ENCODE measurements at regions not wholly inside any gene's neighbourhood (a gene's known extent, or its start where the extent isn't known, plus 50 kb on each side); places are given as distances from the start of the nearest gene placed in this dataset.

DNA sequence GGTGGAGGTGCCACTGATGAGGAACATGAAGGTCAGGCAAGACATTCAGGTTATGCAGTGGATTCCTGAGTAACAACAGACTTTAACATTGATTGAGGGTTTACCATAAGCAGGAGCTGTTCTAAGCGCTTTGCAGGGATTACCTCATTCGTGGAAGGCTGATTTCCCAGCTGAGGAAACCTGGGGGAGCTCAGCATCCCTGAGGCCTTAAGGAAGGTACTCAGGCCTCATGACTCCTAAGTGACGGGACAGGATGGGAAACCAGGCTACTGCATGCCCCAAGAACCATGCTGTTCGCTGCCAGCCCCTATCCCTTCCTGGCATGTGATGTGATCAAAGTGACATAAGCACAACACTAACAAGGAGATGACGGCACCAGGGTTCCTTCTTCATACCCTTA lies 143.6 kb upstream of the NFE2L3 start:
- Histone ChIP-seq H3K4me3 (no peak overlapping the region), H3K27ac (no peak overlapping the region), H3K9me3 (no peaks in the 10 kb centered on the region), H3K4me2 (no peak overlapping the region), H3K4me1 (no peaks in the 10 kb centered on the region)
- CTCF ChIA-PET, result interaction anchor here (0.7 kb wide), 2 partner anchors 12 to 336 kb away, joined by 4 to 5 read pairs; no protein-coding TSS in a partner anchor
- no peak for FAIRE-seq
- TF ChIP-seq RFX5 (IDR thresholded peaks at IDR 0.05), result no peak
- no peak for TF ChIP-seq NPAS2 (CRISPR knock-in tag; IDR thresholded peaks at IDR 0.05; ENCODE audit: borderline replicate concordance)
- TF ChIP-seq CEBPB (IDR thresholded peaks at IDR 0.05), result no peak
- TF ChIP-seq, protein P1, sequence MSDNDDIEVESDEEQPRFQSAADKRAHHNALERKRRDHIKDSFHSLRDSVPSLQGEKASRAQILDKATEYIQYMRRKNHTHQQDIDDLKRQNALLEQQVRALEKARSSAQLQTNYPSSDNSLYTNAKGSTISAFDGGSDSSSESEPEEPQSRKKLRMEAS (IDR thresholded peaks at IDR 0.05), result no peak
- TF ChIP-seq, protein P2, sequence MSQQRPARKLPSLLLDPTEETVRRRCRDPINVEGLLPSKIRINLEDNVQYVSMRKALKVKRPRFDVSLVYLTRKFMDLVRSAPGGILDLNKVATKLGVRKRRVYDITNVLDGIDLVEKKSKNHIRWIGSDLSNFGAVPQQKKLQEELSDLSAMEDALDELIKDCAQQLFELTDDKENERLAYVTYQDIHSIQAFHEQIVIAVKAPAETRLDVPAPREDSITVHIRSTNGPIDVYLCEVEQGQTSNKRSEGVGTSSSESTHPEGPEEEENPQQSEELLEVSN (IDR thresholded peaks at IDR 0.05; ENCODE audit: borderline replicate concordance, low read depth), result no peak
- no peak for TF ChIP-seq RAD21 (conservative IDR thresholded peaks at IDR 0.05 in 1 of 2, IDR thresholded peaks at IDR 0.05 in 1 of 2)
- TF ChIP-seq MAFK (IDR thresholded peaks at IDR 0.05; ENCODE audit: partially characterized antibody), result no peak
- TF ChIP-seq REST (IDR thresholded peaks at IDR 0.05), result no peak
- TF ChIP-seq CBX2 (IDR thresholded peaks at IDR 0.05; ENCODE audit: borderline replicate concordance, low read depth), result no peak
- no peak for TF ChIP-seq JUN (IDR thresholded peaks at IDR 0.05)
- TF ChIP-seq ZNF302 (CRISPR knock-in tag; IDR thresholded peaks at IDR 0.05), result no peak
- no peak for TF ChIP-seq RCOR1 (IDR thresholded peaks at IDR 0.05; ENCODE audit: low read depth, low read length)
- DNase-seq (ENCODE audit: low read depth in 1 of 2, low spot score in 1 of 2), result no peak
- 35% methylated on average over 5 of the region's 5 CpGs for WGBS (ENCODE audit: missing lambda C conversion rate)
- POLR2A ChIA-PET, result no interaction called here
- no peak for ATAC-seq

DNA sequence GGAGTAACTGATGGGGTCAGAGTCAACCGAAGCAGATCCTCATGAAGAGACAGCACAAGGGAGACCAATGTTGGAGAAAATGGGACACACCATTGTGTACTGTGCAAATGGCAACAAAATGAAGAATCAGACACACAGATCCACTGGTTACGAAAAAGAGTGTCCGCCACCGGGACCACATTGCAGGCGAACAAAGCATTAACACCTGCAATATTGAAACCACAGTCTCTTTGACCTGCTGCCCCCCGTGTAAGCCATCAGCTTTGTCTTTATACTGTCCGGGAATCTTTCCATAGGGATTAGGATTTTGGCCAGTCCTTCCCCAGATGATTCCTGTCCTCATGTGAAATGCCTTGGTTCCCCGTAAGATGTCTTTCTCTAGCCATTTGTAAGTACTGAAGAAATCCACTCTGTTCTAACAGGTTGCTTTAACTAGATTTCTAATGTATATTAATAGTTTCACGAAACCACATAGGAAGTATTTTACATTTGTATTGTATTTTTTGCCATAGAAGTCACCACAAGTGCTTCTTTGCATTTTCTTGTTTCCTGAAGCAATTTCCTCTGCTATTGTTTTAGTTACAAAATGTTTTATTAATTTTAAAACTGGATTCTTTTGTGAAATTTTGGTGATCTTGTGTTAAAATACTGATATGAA lies 140.8 kb upstream of the NFE2L3 start:
- Histone ChIP-seq H3K9me3 (peaks cover 3% of the 10 kb centered on the region; the same call in 1 of the 3 replicates), H3K4me2 (no peak overlapping the region), H3K4me3 (no peak overlapping the region), H3K4me1 (no peaks in the 10 kb centered on the region), H3K27ac (no peak overlapping the region)
- FAIRE-seq, result no peak
- ChIA-PET CTCF (interaction anchor here (1.8 kb wide), 1 partner anchor 119 kb away, joined by 5 read pairs; no protein-coding TSS in a partner anchor), POLR2A (no interaction called here)
- no peak for DNase-seq (ENCODE audit: low read depth in 1 of 2, low spot score in 1 of 2)
- 42% methylated on average over 9 of the region's 9 CpGs for WGBS (ENCODE audit: missing lambda C conversion rate)
- TF ChIP-seq RCOR1 (IDR thresholded peaks at IDR 0.05; ENCODE audit: low read depth, low read length) (no peak), BHLHE40 (IDR thresholded peaks at IDR 0.05; ENCODE audit: low read depth, low read length) (no peak), SREBF2 (IDR thresholded peaks at IDR 0.05) (no peak), CBX8 (IDR thresholded peaks at IDR 0.05) (no peak), TFCP2L1 (CRISPR knock-in tag; IDR thresholded peaks at IDR 0.05) (no peak), MAFK (IDR thresholded peaks at IDR 0.05; ENCODE audit: partially characterized antibody) (no peak), JUNB (IDR thresholded peaks at IDR 0.05) (no peak)
- no peak for ATAC-seq

GRCh38 chr7:26013551-26014083 lies 138.4 kb upstream of the NFE2L3 start:
- ChIA-PET POLR2A (no interaction called here), CTCF (no interaction called here)
- 23% methylated on average over 9 of the region's 9 CpGs for whole genome bisulfite sequencing (ENCODE audit: missing lambda C conversion rate)
- H3K4me2 ChIP-seq, result no peak overlapping the region
- TF ChIP-seq REST (IDR thresholded peaks at IDR 0.05) (no peak), CEBPB (IDR thresholded peaks at IDR 0.05) (no peak), BHLHE40 (IDR thresholded peaks at IDR 0.05; ENCODE audit: low read depth, low read length) (no peak), JUNB (IDR thresholded peaks at IDR 0.05) (no peak), NPAS2 (CRISPR knock-in tag; IDR thresholded peaks at IDR 0.05; ENCODE audit: borderline replicate concordance) (no peak), RNF2 (IDR thresholded peaks at IDR 0.05; ENCODE audit: borderline replicate concordance, low read depth) (no peak), PHF8 (IDR thresholded peaks at IDR 0.05; ENCODE audit: borderline replicate concordance, low read depth) (no peak), SMC3 (IDR thresholded peaks at IDR 0.05) (no peak), SREBF2 (IDR thresholded peaks at IDR 0.05) (no peak), HOXA7 (CRISPR knock-in tag; IDR thresholded peaks at IDR 0.05) (no peak)
- H3K27ac ChIP-seq, result no peak overlapping the region
- no peak for DNase-seq (ENCODE audit: low read depth in 1 of 2, low spot score in 1 of 2)
- H3K4me3 ChIP-seq, result no peak overlapping the region
- FAIRE-seq, result no peak
- peaks cover 7% of the 10 kb centered on the region; the same call in 2 of the 3 replicates for H3K9me3 ChIP-seq
- ATAC-seq, result no peak
- no peaks in the 10 kb centered on the region for H3K4me1 ChIP-seq

All from A549 (cell line).